ENCODE measurements at regions not wholly inside any gene's neighbourhood (a gene's known extent, or its start where the extent isn't known, plus 50 kb on each side); places are given as distances from the start of the nearest gene placed in this dataset.
"Not testable (repeated sequence)": the region's sequence is repeated elsewhere in the genome, so short reads cannot be mapped to it uniquely, and the experiment has no call there.

- no peak for TF ChIP-seq GABPA (IDR thresholded peaks at IDR 0.05 in 1 of 2, conservative IDR thresholded peaks at IDR 0.05 in 1 of 2)
- Histone ChIP-seq H3K9me3 (ENCODE audit: control insufficient read depth in 4 of 4, low read length in 3 of 4) (no peaks in the 10 kb centered on the region), H3K4me1 (ENCODE audit: control insufficient read depth in 4 of 4, insufficient read depth in 4 of 4, low read length in 3 of 4) (peaks cover 0 to 19% (median 4%) of the 10 kb centered on the region in 4 donors), H3K9ac (ENCODE audit: low read depth in 1 of 2, low read length in 2 of 2) (no peak overlapping the region), H3K27me3 (ENCODE audit: control insufficient read depth in 4 of 4, insufficient read depth in 4 of 4, low read length in 3 of 4) (no peaks in the 10 kb centered on the region), H3K4me3 (ENCODE audit: low read depth in 1 of 3, low read length in 3 of 3) (no peak overlapping the region), H3K36me3 (ENCODE audit: control insufficient read depth in 4 of 4, insufficient read depth in 3 of 4, low read depth in 1 of 4, low read length in 3 of 4) (no peaks in the 10 kb centered on the region), H3K27ac (ENCODE audit: low read depth in 1 of 2, low read length in 2 of 2) (no peak overlapping the region)
- DNase-seq (ENCODE audit: low spot score): no peak
- 95% methylated on average over 7 of the region's 7 CpGs for WGBS
Measured at GRCh38 chr2:226536410-226536809, 263.2 kb downstream of the IRS1 start.

DNA sequence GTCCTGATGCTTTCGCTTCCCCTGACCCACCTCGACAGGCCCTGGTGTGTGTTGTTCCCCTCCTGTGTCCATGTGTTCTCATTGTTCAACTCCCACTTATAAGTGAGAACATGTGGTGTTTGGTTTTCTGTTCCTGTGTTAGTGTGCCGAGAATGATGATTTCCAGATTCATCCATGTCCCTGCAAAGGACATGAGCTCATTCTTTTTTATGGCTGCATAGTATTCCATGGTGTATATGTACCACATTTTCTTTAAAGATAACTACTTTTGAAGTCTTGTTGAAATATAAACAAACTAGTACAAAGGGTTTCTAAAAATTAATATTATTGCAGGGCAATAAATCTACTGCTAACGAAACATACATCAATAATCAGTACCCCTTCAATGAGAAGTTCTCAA is 266.6 kb downstream of the IRS1 start:
- H3K36me3 ChIP-seq (ENCODE audit: control insufficient read depth in 4 of 4, insufficient read depth in 3 of 4, low read depth in 1 of 4, low read length in 3 of 4); H3K9ac ChIP-seq (ENCODE audit: low read depth in 1 of 2, low read length in 2 of 2): not testable (repeated sequence)

GRCh38 chr2:226531061-226531810 is 268.4 kb downstream of the IRS1 start:
- DNase-seq (ENCODE audit: low spot score): no peak
- WGBS: 93% methylated on average over 12 of the region's 12 CpGs
- H3K27me3 ChIP-seq (ENCODE audit: control insufficient read depth in 4 of 4, insufficient read depth in 4 of 4, low read length in 3 of 4): no peaks in the 10 kb centered on the region

More for the DNA sequence above, 266.6 kb downstream of the IRS1 start:
- 92% methylated on average over 4 of the region's 4 CpGs for WGBS
- not testable (repeated sequence) for H3K27ac ChIP-seq (ENCODE audit: low read depth in 1 of 2, low read length in 2 of 2); H3K27me3 ChIP-seq (ENCODE audit: control insufficient read depth in 4 of 4, insufficient read depth in 4 of 4, low read length in 3 of 4); H3K9me3 ChIP-seq (ENCODE audit: control insufficient read depth in 4 of 4, low read length in 3 of 4); H3K4me3 ChIP-seq (ENCODE audit: low read depth in 1 of 3, low read length in 3 of 3); DNase-seq (ENCODE audit: low spot score); H3K4me1 ChIP-seq (ENCODE audit: control insufficient read depth in 4 of 4, insufficient read depth in 4 of 4, low read length in 3 of 4)

GRCh38 chr2:226529556-226529955 is 270.1 kb downstream of the IRS1 start:
- H3K27me3 ChIP-seq (ENCODE audit: control insufficient read depth in 4 of 4, insufficient read depth in 4 of 4, low read length in 3 of 4): no peaks in the 10 kb centered on the region
- no peak overlapping the region for H3K4me3 ChIP-seq (ENCODE audit: low read depth in 1 of 3, low read length in 3 of 3)
- H3K36me3 ChIP-seq (ENCODE audit: control insufficient read depth in 4 of 4, insufficient read depth in 3 of 4, low read depth in 1 of 4, low read length in 3 of 4): no peaks in the 10 kb centered on the region
- H3K9me3 ChIP-seq (ENCODE audit: control insufficient read depth in 4 of 4, low read length in 3 of 4): no peaks in the 10 kb centered on the region
- DNase-seq (ENCODE audit: low spot score): no peak
- no peak overlapping the region for H3K9ac ChIP-seq (ENCODE audit: low read depth in 1 of 2, low read length in 2 of 2)
- H3K27ac ChIP-seq (ENCODE audit: low read depth in 1 of 2, low read length in 2 of 2): no peak overlapping the region
- no peaks in the 10 kb centered on the region for H3K4me1 ChIP-seq (ENCODE audit: control insufficient read depth in 4 of 4, insufficient read depth in 4 of 4, low read length in 3 of 4)
- 93% methylated on average over 2 of the region's 2 CpGs for WGBS
- no peak for TF ChIP-seq JUND (IDR thresholded peaks at IDR 0.05)
- no peak for TF ChIP-seq YY1 (IDR thresholded peaks at IDR 0.05)
- TF ChIP-seq RXRA (IDR thresholded peaks at IDR 0.05): no peak
- no peak for TF ChIP-seq NR2F2 (IDR thresholded peaks at IDR 0.05)
- no peak for TF ChIP-seq GABPA (IDR thresholded peaks at IDR 0.05 in 1 of 2, conservative IDR thresholded peaks at IDR 0.05 in 1 of 2)
- no peak for TF ChIP-seq MAX (IDR thresholded peaks at IDR 0.05)
- no peak for TF ChIP-seq FOXA2 (IDR thresholded peaks at IDR 0.05)
- TF ChIP-seq HNF4A (conservative IDR thresholded peaks at IDR 0.05): no peak
- TF ChIP-seq, protein P1, sequence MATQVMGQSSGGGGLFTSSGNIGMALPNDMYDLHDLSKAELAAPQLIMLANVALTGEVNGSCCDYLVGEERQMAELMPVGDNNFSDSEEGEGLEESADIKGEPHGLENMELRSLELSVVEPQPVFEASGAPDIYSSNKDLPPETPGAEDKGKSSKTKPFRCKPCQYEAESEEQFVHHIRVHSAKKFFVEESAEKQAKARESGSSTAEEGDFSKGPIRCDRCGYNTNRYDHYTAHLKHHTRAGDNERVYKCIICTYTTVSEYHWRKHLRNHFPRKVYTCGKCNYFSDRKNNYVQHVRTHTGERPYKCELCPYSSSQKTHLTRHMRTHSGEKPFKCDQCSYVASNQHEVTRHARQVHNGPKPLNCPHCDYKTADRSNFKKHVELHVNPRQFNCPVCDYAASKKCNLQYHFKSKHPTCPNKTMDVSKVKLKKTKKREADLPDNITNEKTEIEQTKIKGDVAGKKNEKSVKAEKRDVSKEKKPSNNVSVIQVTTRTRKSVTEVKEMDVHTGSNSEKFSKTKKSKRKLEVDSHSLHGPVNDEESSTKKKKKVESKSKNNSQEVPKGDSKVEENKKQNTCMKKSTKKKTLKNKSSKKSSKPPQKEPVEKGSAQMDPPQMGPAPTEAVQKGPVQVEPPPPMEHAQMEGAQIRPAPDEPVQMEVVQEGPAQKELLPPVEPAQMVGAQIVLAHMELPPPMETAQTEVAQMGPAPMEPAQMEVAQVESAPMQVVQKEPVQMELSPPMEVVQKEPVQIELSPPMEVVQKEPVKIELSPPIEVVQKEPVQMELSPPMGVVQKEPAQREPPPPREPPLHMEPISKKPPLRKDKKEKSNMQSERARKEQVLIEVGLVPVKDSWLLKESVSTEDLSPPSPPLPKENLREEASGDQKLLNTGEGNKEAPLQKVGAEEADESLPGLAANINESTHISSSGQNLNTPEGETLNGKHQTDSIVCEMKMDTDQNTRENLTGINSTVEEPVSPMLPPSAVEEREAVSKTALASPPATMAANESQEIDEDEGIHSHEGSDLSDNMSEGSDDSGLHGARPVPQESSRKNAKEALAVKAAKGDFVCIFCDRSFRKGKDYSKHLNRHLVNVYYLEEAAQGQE (IDR thresholded peaks at IDR 0.05): no peak

More at GRCh38 chr2:226531061-226531810, 268.4 kb downstream of the IRS1 start:
- no peak for TF ChIP-seq YY1 (IDR thresholded peaks at IDR 0.05)
- TF ChIP-seq GABPA (IDR thresholded peaks at IDR 0.05 in 1 of 2, conservative IDR thresholded peaks at IDR 0.05 in 1 of 2): no peak
- TF ChIP-seq, protein P1 (IDR thresholded peaks at IDR 0.05): no peak
- TF ChIP-seq HNF4A (conservative IDR thresholded peaks at IDR 0.05): no peak
- no peak for TF ChIP-seq JUND (IDR thresholded peaks at IDR 0.05)
- TF ChIP-seq FOXA1 (IDR thresholded peaks at IDR 0.05): no peak
- Histone ChIP-seq H3K9me3 (ENCODE audit: control insufficient read depth in 4 of 4, low read length in 3 of 4) (no peaks in the 10 kb centered on the region), H3K4me3 (ENCODE audit: low read depth in 1 of 3, low read length in 3 of 3) (no peak overlapping the region), H3K9ac (ENCODE audit: low read depth in 1 of 2, low read length in 2 of 2) (no peak overlapping the region), H3K4me1 (ENCODE audit: control insufficient read depth in 4 of 4, insufficient read depth in 4 of 4, low read length in 3 of 4) (peaks cover 0 to 4% (median 0%) of the 10 kb centered on the region in 4 donors), H3K36me3 (ENCODE audit: control insufficient read depth in 4 of 4, insufficient read depth in 3 of 4, low read depth in 1 of 4, low read length in 3 of 4) (no peaks in the 10 kb centered on the region), H3K27ac (ENCODE audit: low read depth in 1 of 2, low read length in 2 of 2) (no peak overlapping the region)

Data from liver (tissue), 7 donors.